ENCODE measurements at regions not wholly inside any gene's neighbourhood (a gene's known extent, or its start where the extent isn't known, plus 50 kb on each side); places are given as distances from the start of the nearest gene placed in this dataset.

DNA sequence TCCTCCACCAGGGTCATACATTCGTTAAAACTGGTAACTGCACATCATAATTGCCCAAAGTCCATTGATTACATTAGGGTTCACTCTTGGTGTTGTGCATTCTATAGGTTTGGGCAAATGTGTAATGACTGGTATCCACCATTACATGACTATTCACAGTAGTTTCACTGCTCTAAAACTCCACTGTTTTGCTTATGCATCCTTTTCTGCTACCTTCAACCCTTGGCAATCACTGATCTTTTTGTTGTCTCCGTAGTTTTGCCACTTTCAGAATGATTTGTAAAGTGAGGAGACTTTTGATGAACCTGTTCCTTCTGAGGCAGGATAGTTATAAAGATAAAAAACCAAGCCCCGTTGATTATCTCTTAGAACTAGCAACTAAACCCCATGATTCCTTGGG, 187.3 kb upstream of the MCHR2 start:
- no peak for DNase-seq (ENCODE audit: low read depth)
- TF ChIP-seq MYC (IDR thresholded peaks at IDR 0.05; ENCODE audit: low read depth, low read length) = no peak
- TF ChIP-seq POLR2A (IDR thresholded peaks at IDR 0.05; ENCODE audit: extremely low read depth, insufficient read length) = no peak
- TF ChIP-seq, protein P1, sequence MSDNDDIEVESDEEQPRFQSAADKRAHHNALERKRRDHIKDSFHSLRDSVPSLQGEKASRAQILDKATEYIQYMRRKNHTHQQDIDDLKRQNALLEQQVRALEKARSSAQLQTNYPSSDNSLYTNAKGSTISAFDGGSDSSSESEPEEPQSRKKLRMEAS (IDR thresholded peaks at IDR 0.05; ENCODE audit: low read depth, low read length) = no peak
- TF ChIP-seq, protein P2, sequence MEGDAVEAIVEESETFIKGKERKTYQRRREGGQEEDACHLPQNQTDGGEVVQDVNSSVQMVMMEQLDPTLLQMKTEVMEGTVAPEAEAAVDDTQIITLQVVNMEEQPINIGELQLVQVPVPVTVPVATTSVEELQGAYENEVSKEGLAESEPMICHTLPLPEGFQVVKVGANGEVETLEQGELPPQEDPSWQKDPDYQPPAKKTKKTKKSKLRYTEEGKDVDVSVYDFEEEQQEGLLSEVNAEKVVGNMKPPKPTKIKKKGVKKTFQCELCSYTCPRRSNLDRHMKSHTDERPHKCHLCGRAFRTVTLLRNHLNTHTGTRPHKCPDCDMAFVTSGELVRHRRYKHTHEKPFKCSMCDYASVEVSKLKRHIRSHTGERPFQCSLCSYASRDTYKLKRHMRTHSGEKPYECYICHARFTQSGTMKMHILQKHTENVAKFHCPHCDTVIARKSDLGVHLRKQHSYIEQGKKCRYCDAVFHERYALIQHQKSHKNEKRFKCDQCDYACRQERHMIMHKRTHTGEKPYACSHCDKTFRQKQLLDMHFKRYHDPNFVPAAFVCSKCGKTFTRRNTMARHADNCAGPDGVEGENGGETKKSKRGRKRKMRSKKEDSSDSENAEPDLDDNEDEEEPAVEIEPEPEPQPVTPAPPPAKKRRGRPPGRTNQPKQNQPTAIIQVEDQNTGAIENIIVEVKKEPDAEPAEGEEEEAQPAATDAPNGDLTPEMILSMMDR (IDR thresholded peaks at IDR 0.05; ENCODE audit: low read depth, low read length) = no peak
- H3K4me3 ChIP-seq (ENCODE audit: low read depth, low read length) = no peak overlapping the region

DNA sequence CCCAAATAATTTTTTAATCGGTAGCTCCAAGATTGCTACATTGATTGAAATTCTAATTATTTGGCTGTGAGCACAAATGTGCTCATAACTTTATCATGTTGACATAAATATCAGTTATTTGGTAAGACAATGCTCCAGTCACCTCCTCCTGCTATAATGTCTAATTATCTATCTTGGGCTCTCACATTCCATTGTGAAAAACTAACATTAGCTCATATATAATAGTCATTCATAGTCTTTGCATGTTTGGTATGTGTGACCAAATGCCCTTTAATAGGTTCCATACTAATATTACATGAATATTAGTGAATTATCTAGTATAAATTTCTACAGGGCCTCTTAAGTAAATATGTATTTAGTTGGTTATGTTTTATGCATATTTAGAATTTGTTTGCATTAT, 185.6 kb upstream of the MCHR2 start:
- TF ChIP-seq, protein P1 (IDR thresholded peaks at IDR 0.05; ENCODE audit: low read depth, low read length) = no peak
- TF ChIP-seq, protein P2 (IDR thresholded peaks at IDR 0.05; ENCODE audit: low read depth, low read length) = no peak
- TF ChIP-seq POLR2A (IDR thresholded peaks at IDR 0.05; ENCODE audit: extremely low read depth, insufficient read length) (no peak), MYC (IDR thresholded peaks at IDR 0.05; ENCODE audit: low read depth, low read length) (no peak)
- DNase-seq (ENCODE audit: low read depth) = no peak
- no peak overlapping the region for H3K4me3 ChIP-seq (ENCODE audit: low read depth, low read length)

DNA sequence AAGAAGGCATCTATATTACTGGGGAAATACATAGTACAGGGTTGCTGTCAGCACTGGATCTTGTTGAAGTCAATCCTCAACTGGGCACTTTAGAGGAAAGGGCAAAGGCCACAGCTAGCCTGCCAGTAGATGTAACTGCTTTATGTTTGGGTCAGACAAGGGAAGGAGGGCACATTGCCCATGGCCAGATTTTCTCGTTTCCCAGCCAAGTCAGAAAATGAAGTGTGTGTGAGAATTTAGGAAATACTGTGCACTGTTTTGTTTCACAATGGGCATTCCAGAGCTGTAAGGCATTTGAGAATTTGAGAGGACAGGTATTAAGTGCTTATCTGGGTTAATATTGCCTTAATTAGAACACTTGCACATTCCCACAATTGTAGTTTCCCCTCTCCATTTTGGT, 183.9 kb upstream of the MCHR2 start:
- TF ChIP-seq MYC (IDR thresholded peaks at IDR 0.05; ENCODE audit: low read depth, low read length) (no peak), POLR2A (IDR thresholded peaks at IDR 0.05; ENCODE audit: extremely low read depth, insufficient read length) (no peak)
- TF ChIP-seq, protein P2 (IDR thresholded peaks at IDR 0.05; ENCODE audit: low read depth, low read length) = no peak
- TF ChIP-seq, protein P1 (IDR thresholded peaks at IDR 0.05; ENCODE audit: low read depth, low read length) = no peak
- H3K4me3 ChIP-seq (ENCODE audit: low read depth, low read length) = no peak overlapping the region
- DNase-seq (ENCODE audit: low read depth) = no peak

DNA sequence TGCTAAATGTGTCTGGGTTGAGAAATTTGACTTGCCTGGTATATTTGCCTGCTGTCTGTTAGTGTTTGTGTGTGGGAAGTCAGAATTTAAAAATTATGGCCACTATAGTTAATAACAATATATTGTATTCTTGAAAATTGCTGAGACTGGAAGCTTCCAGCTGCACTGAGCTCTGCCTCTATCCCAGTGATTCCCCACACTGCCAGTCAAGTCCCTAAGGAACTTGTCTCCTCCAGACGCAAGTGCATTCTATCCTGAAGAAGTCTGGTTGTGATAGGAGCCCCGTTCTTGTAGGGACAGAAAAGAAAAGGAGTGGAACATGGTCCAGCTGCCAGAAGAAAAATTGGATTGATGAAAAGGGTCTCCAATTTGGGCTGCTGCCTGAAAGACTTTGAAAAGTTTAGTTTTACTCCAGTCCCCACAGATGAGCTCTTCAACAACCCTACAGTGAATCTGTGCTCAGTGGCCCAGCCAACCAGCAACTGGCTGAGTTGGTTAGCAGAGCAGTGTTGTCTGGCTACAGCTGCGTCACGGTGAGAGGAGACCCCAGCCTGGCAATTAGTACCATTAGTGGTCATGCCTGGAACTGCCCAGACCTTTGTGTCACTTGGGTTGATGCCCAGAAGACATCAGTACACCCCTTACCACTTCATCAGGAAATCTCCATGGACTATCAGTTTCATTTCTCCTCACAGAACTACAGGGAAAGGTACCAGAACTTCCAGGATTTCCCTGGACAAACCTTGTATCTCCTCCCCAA, 183.1 kb upstream of the MCHR2 start:
- no peak for TF ChIP-seq POLR2A (IDR thresholded peaks at IDR 0.05; ENCODE audit: extremely low read depth, insufficient read length)
- TF ChIP-seq, protein P2 (IDR thresholded peaks at IDR 0.05; ENCODE audit: low read depth, low read length) = no peak
- TF ChIP-seq MYC (IDR thresholded peaks at IDR 0.05; ENCODE audit: low read depth, low read length) = no peak
- TF ChIP-seq, protein P1 (IDR thresholded peaks at IDR 0.05; ENCODE audit: low read depth, low read length) = no peak
- H3K4me3 ChIP-seq (ENCODE audit: low read depth, low read length) = no peak overlapping the region
- DNase-seq (ENCODE audit: low read depth) = no peak

DNA sequence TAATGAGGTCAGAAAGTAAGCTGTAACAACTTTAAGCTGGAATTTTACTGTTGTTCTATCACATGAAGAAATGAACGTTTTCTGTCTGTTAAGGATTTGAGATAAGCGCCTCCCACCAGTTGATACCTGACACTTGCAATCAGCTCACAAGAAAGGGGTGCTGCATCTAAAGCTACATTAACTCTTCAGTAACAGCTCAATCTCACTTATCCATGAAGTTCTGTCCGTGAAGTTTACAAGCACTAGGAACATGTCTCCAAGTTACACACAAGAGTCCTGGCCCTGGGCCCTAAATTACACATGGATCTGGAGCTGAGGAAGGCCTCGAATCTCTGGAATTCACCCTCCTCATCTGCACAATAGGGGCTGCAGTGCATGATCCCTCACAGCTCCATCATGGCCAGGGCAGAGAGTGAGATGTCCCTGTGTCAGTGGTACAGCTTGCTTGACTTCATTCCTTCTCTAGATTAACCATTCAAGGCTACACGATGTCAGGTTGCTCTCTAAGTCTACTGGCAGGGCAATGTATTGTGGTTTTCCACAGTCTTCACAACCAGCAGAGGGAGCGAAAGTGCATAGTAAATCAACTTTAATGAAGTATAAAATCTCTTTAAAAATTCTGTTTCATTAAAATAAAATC, 182.4 kb upstream of the MCHR2 start:
- DNase-seq (ENCODE audit: low read depth) = peak; percentile 48
- TF ChIP-seq, protein P2 (IDR thresholded peaks at IDR 0.05; ENCODE audit: low read depth, low read length) = peak; percentile 17
- TF ChIP-seq, protein P1 (IDR thresholded peaks at IDR 0.05; ENCODE audit: low read depth, low read length) = no peak
- no peak overlapping the region for H3K4me3 ChIP-seq (ENCODE audit: low read depth, low read length)

Data from NB4 (cell line).